ENCODE measurements at regions not wholly inside any gene's neighbourhood (a gene's known extent, or its start where the extent isn't known, plus 50 kb on each side); places are given as distances from the start of the nearest gene placed in this dataset.

DNA sequence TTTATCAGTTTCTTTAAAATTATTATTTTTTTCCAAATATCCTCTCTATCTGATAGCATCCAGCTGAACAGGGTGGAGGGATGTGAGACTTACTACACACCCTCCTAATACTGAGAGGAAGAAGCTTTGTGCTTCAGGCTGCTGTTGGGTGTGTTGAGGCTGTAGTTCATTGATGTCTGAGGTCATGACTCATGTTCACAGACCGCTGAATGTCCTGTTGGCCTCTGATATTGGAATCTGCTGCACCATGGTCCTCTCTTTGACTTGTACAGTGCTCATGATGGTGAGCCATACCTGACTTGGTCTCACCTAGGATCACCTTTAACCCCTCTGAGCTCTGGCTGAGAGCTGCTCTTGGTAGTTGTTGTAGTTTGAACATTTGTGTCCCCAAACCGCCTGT lies 302.9 kb downstream of the SATB1 start:
- TF ChIP-seq, protein P1, sequence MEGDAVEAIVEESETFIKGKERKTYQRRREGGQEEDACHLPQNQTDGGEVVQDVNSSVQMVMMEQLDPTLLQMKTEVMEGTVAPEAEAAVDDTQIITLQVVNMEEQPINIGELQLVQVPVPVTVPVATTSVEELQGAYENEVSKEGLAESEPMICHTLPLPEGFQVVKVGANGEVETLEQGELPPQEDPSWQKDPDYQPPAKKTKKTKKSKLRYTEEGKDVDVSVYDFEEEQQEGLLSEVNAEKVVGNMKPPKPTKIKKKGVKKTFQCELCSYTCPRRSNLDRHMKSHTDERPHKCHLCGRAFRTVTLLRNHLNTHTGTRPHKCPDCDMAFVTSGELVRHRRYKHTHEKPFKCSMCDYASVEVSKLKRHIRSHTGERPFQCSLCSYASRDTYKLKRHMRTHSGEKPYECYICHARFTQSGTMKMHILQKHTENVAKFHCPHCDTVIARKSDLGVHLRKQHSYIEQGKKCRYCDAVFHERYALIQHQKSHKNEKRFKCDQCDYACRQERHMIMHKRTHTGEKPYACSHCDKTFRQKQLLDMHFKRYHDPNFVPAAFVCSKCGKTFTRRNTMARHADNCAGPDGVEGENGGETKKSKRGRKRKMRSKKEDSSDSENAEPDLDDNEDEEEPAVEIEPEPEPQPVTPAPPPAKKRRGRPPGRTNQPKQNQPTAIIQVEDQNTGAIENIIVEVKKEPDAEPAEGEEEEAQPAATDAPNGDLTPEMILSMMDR (IDR thresholded peaks at IDR 0.05): no peak
- no peak for TF ChIP-seq POLR2A (IDR thresholded peaks at IDR 0.05)
